ENCODE measurements at regions not wholly inside any gene's neighbourhood (a gene's known extent, or its start where the extent isn't known, plus 50 kb on each side); places are given as distances from the start of the nearest gene placed in this dataset.

GRCh38 chr15:101562428-101563059 lies 73.0 kb upstream of the PCSK6 start:
- Histone ChIP-seq H3K4me1 (ENCODE audit: insufficient read depth, low read length) (peaks cover 7% of the 10 kb centered on the region), H3K79me2 (ENCODE audit: insufficient read depth, low read length) (no peaks in the 10 kb centered on the region), H3K27me3 (ENCODE audit: insufficient read depth, low read length) (peaks cover 28% of the 10 kb centered on the region), H4K20me1 (ENCODE audit: insufficient read depth, low read length) (no peaks in the 10 kb centered on the region), H3K27ac (ENCODE audit: low read depth, low read length) (no peak overlapping the region), H3K36me3 (ENCODE audit: insufficient read depth, low read length) (no peaks in the 10 kb centered on the region), H3K4me2 (ENCODE audit: insufficient read depth, low read length) (no peak overlapping the region), H3K4me3 (ENCODE audit: insufficient read depth, low read length) (no peak overlapping the region), H2AFZ (ENCODE audit: low read length) (no peak overlapping the region), H3K9me3 (ENCODE audit: low read depth, low read length) (no peaks in the 10 kb centered on the region)
- no peak for DNase-seq (ENCODE audit: insufficient read length, low spot score, missing footprints)
- TF ChIP-seq CTCF (IDR thresholded peaks at IDR 0.05; ENCODE audit: extremely low read depth, low read depth, low read length): no peak

- Histone ChIP-seq H3K79me2 (ENCODE audit: insufficient read depth, low read length) (no peaks in the 10 kb centered on the region), H3K36me3 (ENCODE audit: insufficient read depth, low read length) (no peaks in the 10 kb centered on the region), H3K9me3 (ENCODE audit: low read depth, low read length) (no peaks in the 10 kb centered on the region), H3K27me3 (ENCODE audit: insufficient read depth, low read length) (peaks cover 28% of the 10 kb centered on the region), H3K4me3 (ENCODE audit: insufficient read depth, low read length) (no peak overlapping the region), H3K4me1 (ENCODE audit: insufficient read depth, low read length) (peaks cover 8% of the 10 kb centered on the region), H2AFZ (ENCODE audit: low read length) (no peak overlapping the region), H3K27ac (ENCODE audit: low read depth, low read length) (no peak overlapping the region), H4K20me1 (ENCODE audit: insufficient read depth, low read length) (no peaks in the 10 kb centered on the region), H3K4me2 (ENCODE audit: insufficient read depth, low read length) (no peak overlapping the region)
- TF ChIP-seq CTCF (IDR thresholded peaks at IDR 0.05; ENCODE audit: extremely low read depth, low read depth, low read length): no peak
- DNase-seq (ENCODE audit: insufficient read length, low spot score, missing footprints): no peak
These were observed 72.0 kb upstream of the PCSK6 start for GRCh38 chr15:101561584-101561906.

GRCh38 chr15:101560722-101561583 lies 71.4 kb upstream of the PCSK6 start:
- peaks cover 28% of the 10 kb centered on the region for H3K27me3 ChIP-seq (ENCODE audit: insufficient read depth, low read length)

More at GRCh38 chr15:101560722-101561583, 71.4 kb upstream of the PCSK6 start:
- TF ChIP-seq CTCF (IDR thresholded peaks at IDR 0.05; ENCODE audit: extremely low read depth, low read depth, low read length): no peak
- H3K4me1 ChIP-seq (ENCODE audit: insufficient read depth, low read length): peaks cover 14% of the 10 kb centered on the region
- no peak overlapping the region for H3K27ac ChIP-seq (ENCODE audit: low read depth, low read length)
- no peak overlapping the region for H3K4me3 ChIP-seq (ENCODE audit: insufficient read depth, low read length)
- no peak overlapping the region for H3K4me2 ChIP-seq (ENCODE audit: insufficient read depth, low read length)
- H3K9me3 ChIP-seq (ENCODE audit: low read depth, low read length): no peaks in the 10 kb centered on the region
- H3K36me3 ChIP-seq (ENCODE audit: insufficient read depth, low read length): no peaks in the 10 kb centered on the region
- H4K20me1 ChIP-seq (ENCODE audit: insufficient read depth, low read length): no peaks in the 10 kb centered on the region
- no peaks in the 10 kb centered on the region for H3K79me2 ChIP-seq (ENCODE audit: insufficient read depth, low read length)
- DNase-seq (ENCODE audit: insufficient read length, low spot score, missing footprints): no peak
- no peak overlapping the region for H2AFZ ChIP-seq (ENCODE audit: low read length)
